ENCODE measurements at regions not wholly inside any gene's neighbourhood (a gene's known extent, or its start where the extent isn't known, plus 50 kb on each side); places are given as distances from the start of the nearest gene placed in this dataset.

- TF ChIP-seq PRDM15 (CRISPR knock-in tag; IDR thresholded peaks at IDR 0.05) (no peak), RELA (IDR thresholded peaks at IDR 0.05; ENCODE audit: borderline replicate concordance, partially characterized antibody) (no peak), IKZF1 (conservative IDR thresholded peaks at IDR 0.05) (no peak), TAF1 (IDR thresholded peaks at IDR 0.05; ENCODE audit: borderline replicate concordance, low read depth, low read length) (no peak), HCFC1 (IDR thresholded peaks at IDR 0.05; ENCODE audit: low read length) (no peak), REST (IDR thresholded peaks at IDR 0.05; ENCODE audit: low read depth, low read length) (no peak)
Measured at GRCh38 chr13:60691268-60691667, 294.2 kb downstream of the TDRD3 start (continued).

GRCh38 chr13:60690604-60691003 lies 293.6 kb downstream of the TDRD3 start:
- Histone ChIP-seq H3K27ac (ENCODE audit: control insufficient read depth, insufficient read depth) (no peak overlapping the region), H3K36me3 (ENCODE audit: control insufficient read depth in 2 of 2, insufficient read depth in 2 of 2, low read length in 1 of 2) (no peaks in the 10 kb centered on the region), H3K4me2 (ENCODE audit: control insufficient read depth, insufficient read depth) (no peak overlapping the region), H3K9me3 (replicated peaks; ENCODE audit: control insufficient read depth, insufficient read depth, low read length) (no peaks in the 10 kb centered on the region), H3K9ac (ENCODE audit: control insufficient read depth, insufficient read depth, low read length) (no peak overlapping the region), H3K4me1 (ENCODE audit: control insufficient read depth, insufficient read depth, low read length) (no peaks in the 10 kb centered on the region), H3K27me3 (replicated peaks in 1 of 2; ENCODE audit: control insufficient read depth in 2 of 2, insufficient read depth in 2 of 2, low read length in 1 of 2) (no peaks in the 10 kb centered on the region), H4K20me1 (ENCODE audit: control insufficient read depth, insufficient read depth) (no peaks in the 10 kb centered on the region), H3K4me3 (no peak overlapping the region), H2AFZ (ENCODE audit: control insufficient read depth, low read depth, low read length) (no peak overlapping the region), H3K79me2 (ENCODE audit: control insufficient read depth, insufficient read depth, low read length) (no peaks in the 10 kb centered on the region)
- no peak for FAIRE-seq
- intact Hi-C loops (cut with micrococcal nuclease; ENCODE audit: unreplicated experiment) (no loop called here), in situ Hi-C loops (cut with MboI) (no loop called here)
- ChIA-PET RAD21 (ENCODE audit: unreplicated experiment) (no interaction called here), CTCF (no interaction called here), SMC1A (ENCODE audit: uncharacterized antibody, unreplicated experiment) (no interaction called here), POLR2A (no interaction called here)
- DNase-seq (ENCODE audit: low read depth, low spot score) = no peak
- 23% methylated on average over 6 of the region's 6 CpGs for WGBS (ENCODE audit: insufficient coverage, insufficient replicate concordance, low lambda C conversion rate, missing lambda C conversion rate)
- BruUV-seq (replicated peaks) = no TSS peak
- ATAC-seq = no peak
- TF ChIP-seq BRCA1 (IDR thresholded peaks at IDR 0.05; ENCODE audit: low read depth, low read length) (no peak), ESRRA (IDR thresholded peaks at IDR 0.05; ENCODE audit: low read length) (no peak), CBX3 (IDR thresholded peaks at IDR 0.05; ENCODE audit: borderline replicate concordance, low read depth) (no peak), RB1 (IDR thresholded peaks at IDR 0.05; ENCODE audit: borderline replicate concordance) (no peak), NBN (IDR thresholded peaks at IDR 0.05) (no peak), NFYB (IDR thresholded peaks at IDR 0.05; ENCODE audit: insufficient read depth, low read depth, low read length) (no peak), CTCF (IDR thresholded peaks at IDR 0.05 in 2 of 3, conservative IDR thresholded peaks at IDR 0.05 in 1 of 3; ENCODE audit: control insufficient read depth in 2 of 3, extremely low read depth in 1 of 3, insufficient read depth in 1 of 3, low read depth in 3 of 3, low read length in 3 of 3) (no peak), CREM (IDR thresholded peaks at IDR 0.05; ENCODE audit: low read depth) (no peak), TCF7 (IDR thresholded peaks at IDR 0.05; ENCODE audit: borderline replicate concordance) (no peak), PAX5 (IDR thresholded peaks at IDR 0.05; ENCODE audit: borderline replicate concordance, low read depth, low read length) (no peak), BMI1 (IDR thresholded peaks at IDR 0.05; ENCODE audit: borderline replicate concordance) (no peak)

All from GM12878 (cell line).